Esophagus (tissue), 2 donors: ENCODE measurements at regions not wholly inside any gene's neighbourhood (a gene's known extent, or its start where the extent isn't known, plus 50 kb on each side); places are given as distances from the start of the nearest gene placed in this dataset.

Experiments
- H3K27ac ChIP-seq, 2 donors: one replicate each; pipeline ENCODE4 v1.5.1; 2013; ENCODE audit warnings: low read depth in 2 of 2, mild to moderate bottlenecking in 2 of 2, inconsistent platforms in 1 of 2, low read length in 1 of 2, moderate library complexity in 1 of 2
- H3K27me3 ChIP-seq, 2 donors: one replicate each; pipeline ENCODE4 v1.6.1; 2013; ENCODE audit warnings: low read length in 2 of 2, control low read depth in 1 of 2, mild to moderate bottlenecking in 1 of 2; ENCODE audit not compliant: insufficient read depth in 2 of 2, control insufficient read depth in 1 of 2
- H3K36me3 ChIP-seq, 2 donors: one replicate each; pipeline ENCODE4 v1.6.1; 2013; ENCODE audit warnings: low read length in 1 of 2; ENCODE audit not compliant: control insufficient read depth in 2 of 2, insufficient read depth in 2 of 2
- H3K4me1 ChIP-seq, 2 donors: one replicate each; pipeline ENCODE4 v1.6.1; 2013; ENCODE audit warnings: low read length in 1 of 2; ENCODE audit not compliant: control insufficient read depth in 2 of 2, insufficient read depth in 2 of 2
- H3K4me3 ChIP-seq, 2 donors: one replicate each; pipeline ENCODE4 v1.5.1; 2013; ENCODE audit warnings: low read length in 2 of 2, mild to moderate bottlenecking in 2 of 2, low read depth in 1 of 2, moderate library complexity in 1 of 2
- H3K9me3 ChIP-seq, 2 donors: one replicate each; pipeline ENCODE4 v1.6.1; 2013; ENCODE audit warnings: mild to moderate bottlenecking in 2 of 2, low read depth in 1 of 2, low read length in 1 of 2, moderate library complexity in 1 of 2; ENCODE audit not compliant: control insufficient read depth in 2 of 2, insufficient read depth in 1 of 2
- WGBS, 2 donors: extraction: QIAGEN DNeasy Blood & Tissue Kit; methylation state at CpG; one replicate each; pipeline ENCODE4 v1.1.7; 2013; 5-methylcytosine and 5-hydroxymethylcytosine counted together
- donor health status: healthy with polysubstance abuse.
- donor health status: Bipolar disorder and iron deficiency.

DNA sequence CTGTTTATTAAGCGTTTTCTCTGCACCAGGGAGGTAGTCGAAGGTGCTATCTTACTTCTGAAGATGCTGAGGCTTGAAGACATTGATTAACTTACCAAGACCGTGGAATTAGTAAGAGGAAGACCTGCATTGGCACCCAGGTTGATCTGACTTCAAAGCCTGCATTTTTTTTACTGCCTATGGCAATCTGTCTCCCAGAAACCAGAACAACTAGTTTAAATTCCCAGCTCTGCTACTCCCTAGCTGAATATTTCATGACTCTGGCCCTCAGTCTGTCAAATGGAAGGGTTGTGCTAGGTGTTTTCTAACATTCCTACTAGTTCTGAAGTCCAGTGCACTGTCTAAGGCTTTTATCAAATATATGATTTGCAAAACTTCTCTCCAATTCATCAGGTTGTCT lies 52.0 kb upstream of the GRAMD1B start:
- Histone ChIP-seq H3K4me3 (no peak overlapping the region), H3K36me3 (no peaks in the 10 kb centered on the region), H3K27ac (no peak overlapping the region), H3K4me1 (no peaks in the 10 kb centered on the region), H3K27me3 (no peaks in the 10 kb centered on the region), H3K9me3 (no peaks in the 10 kb centered on the region)
- 52 to 54% methylated on average over 3 of the region's 3 CpGs for WGBS, 2 donors

DNA sequence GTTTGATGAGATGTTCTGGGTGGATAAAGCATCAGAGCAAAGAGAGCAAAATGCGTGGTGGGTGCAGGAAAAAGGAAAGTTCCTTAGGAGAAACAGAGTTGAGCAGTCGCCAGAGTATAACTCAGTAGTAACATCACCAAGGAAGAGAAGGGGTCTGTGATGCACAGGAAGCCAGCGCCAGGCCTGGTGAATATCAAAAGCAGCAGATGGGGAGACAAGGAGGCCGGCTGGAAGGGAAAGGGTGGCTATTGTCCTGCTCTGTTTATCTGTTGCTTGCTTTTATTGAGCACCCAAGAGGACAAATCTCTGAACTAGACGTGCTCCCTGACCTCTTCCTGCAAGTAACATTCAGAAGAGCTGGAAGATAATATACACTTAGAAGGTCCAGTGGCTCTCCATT lies 52.7 kb upstream of the GRAMD1B start:
- H3K36me3 ChIP-seq, result no peaks in the 10 kb centered on the region
- H3K27me3 ChIP-seq, result no peaks in the 10 kb centered on the region
- no peak overlapping the region for H3K4me3 ChIP-seq
- no peak overlapping the region for H3K27ac ChIP-seq
- WGBS, 2 donors, result 63 to 75% methylated on average over 5 of the region's 5 CpGs
- no peaks in the 10 kb centered on the region for H3K9me3 ChIP-seq
- no peaks in the 10 kb centered on the region for H3K4me1 ChIP-seq

DNA sequence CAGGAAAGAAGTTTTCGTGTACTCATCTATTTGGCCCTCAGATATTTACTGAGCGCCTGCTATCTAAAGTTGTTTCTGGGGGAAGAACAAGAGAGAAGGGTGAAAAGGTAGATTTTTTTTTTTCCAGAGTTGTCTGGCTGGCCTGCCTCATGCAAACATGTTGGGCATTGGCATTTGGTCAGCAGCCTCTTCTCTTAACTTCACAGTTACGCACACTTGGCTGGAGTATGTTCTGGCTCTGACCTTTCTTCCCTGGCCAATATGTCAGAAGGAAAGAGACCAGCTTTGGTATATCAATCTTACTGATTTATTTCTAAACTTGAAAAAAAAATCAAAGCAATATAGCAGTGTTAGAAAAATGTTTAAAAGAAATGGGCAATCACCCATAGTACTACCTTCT lies 54.2 kb upstream of the GRAMD1B start:
- no peaks in the 10 kb centered on the region for H3K27me3 ChIP-seq
- H3K36me3 ChIP-seq, result no peaks in the 10 kb centered on the region
- H3K27ac ChIP-seq, result no peak overlapping the region
- no peaks in the 10 kb centered on the region for H3K9me3 ChIP-seq
- no peak overlapping the region for H3K4me3 ChIP-seq
- H3K4me1 ChIP-seq, result no peaks in the 10 kb centered on the region
- 88 to 90% methylated on average over 3 of the region's 3 CpGs for WGBS, 2 donors

DNA sequence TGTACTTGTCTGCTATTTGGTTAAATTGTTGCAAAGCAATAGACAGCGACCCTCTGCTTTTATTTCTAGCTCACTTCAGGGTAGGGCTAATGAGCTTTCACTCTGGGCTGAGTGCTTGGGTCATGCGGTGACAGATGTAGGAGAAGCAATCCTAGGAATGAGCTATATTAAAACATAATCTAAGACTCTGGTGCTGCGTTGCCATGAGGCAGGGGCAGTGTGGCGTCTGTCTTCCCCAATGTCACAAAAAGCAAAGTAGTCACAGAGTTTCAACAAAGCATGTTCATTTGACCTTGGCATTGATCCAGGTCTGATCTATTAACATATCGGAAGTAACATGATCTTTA lies 55.5 kb upstream of the GRAMD1B start:
- H3K9me3 ChIP-seq, result no peaks in the 10 kb centered on the region
- H3K27me3 ChIP-seq, result no peaks in the 10 kb centered on the region
- no peak overlapping the region for H3K27ac ChIP-seq
- H3K36me3 ChIP-seq, result no peaks in the 10 kb centered on the region
- 73 to 85% methylated on average over 5 of the region's 5 CpGs for WGBS, 2 donors
- H3K4me1 ChIP-seq, result no peaks in the 10 kb centered on the region
- H3K4me3 ChIP-seq, result no peak overlapping the region

DNA sequence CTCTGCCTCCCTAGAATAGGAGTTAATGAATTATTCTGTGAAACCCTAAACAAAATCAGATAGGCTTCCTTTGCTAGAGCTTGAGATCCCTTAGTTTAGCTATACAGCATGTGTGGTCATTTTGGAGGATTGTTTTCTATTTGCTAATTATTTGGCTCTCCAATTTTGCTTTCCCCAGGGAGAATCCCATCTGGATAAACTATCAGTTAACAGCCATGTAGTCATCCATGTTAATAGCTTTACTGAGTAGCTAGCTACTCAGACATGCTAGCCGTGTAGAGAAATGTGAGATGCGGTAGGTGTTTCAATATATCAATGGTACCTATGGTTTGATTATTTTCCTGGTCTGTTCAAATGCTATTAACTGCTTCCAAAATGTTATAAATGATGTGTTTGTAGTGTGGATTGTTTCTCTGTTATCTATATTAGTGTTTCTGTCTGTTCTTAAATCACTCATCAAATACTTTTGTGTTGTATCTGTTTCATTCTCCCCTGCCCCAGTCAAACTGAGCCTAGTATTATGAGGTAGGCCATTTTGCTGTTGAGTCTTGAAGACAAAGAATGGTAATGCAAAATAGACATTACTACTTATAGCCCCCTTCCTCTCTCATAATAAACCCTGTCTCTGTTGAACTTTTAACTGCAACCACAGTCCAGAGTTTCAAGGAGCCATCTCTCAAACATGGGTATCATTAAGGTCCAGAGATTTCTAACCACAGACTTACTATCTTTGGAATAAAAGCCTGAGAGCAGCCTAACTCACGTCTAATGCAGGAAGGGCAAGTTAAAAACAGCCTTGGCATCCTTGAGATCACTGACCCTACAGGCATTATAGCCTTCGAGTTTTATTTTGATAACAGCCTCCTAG lies 56.1 kb upstream of the GRAMD1B start:
- Histone ChIP-seq H3K27ac (no peak overlapping the region), H3K9me3 (no peaks in the 10 kb centered on the region), H3K4me3 (no peak overlapping the region), H3K4me1 (no peaks in the 10 kb centered on the region), H3K27me3 (no peaks in the 10 kb centered on the region), H3K36me3 (no peaks in the 10 kb centered on the region)
- WGBS, 2 donors, result 70 to 76% methylated on average over 4 of the region's 4 CpGs

DNA sequence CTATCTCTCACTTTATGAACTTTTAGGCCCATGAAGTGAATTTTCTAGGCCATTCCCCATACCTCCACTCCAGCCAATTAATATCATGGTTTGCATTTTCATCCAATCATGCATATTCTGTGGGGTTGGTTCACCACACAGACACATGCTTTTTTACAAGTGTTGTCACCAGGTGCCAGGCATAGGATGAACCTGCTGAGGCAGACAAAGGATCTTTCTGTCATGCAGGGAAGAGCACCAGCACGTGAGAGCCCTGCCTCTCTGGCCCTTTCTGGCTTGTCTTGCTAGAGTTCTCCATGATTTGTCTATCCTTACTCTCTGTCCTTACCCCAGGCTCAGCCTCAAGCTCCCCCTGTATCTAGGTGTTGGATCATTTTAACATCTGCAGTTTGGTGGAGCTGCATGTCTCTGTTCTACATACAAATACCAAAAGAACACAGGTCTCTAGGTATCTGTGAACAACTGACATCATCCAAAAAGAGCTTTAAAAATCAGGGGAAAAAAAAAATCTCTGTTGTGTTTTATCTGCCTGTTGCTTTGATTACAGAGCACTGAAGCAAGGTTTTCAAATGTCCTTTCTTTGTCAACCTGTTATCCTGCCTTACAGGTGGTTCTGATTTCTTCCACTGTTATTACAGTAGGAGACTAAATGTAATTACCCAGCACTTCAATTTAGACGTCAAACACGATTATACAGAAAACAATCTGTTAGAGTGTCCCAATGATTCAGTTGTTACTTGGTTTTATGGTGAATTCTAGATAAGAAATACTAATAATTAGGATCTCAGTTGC lies 58.4 kb upstream of the GRAMD1B start:
- no peaks in the 10 kb centered on the region for H3K36me3 ChIP-seq
- H3K27ac ChIP-seq, result no peak overlapping the region
- no peak overlapping the region for H3K4me3 ChIP-seq
- H3K9me3 ChIP-seq, result no peaks in the 10 kb centered on the region
- 68 to 80% methylated on average over 3 of the region's 3 CpGs for WGBS, 2 donors
- H3K27me3 ChIP-seq, result no peaks in the 10 kb centered on the region
- no peaks in the 10 kb centered on the region for H3K4me1 ChIP-seq

DNA sequence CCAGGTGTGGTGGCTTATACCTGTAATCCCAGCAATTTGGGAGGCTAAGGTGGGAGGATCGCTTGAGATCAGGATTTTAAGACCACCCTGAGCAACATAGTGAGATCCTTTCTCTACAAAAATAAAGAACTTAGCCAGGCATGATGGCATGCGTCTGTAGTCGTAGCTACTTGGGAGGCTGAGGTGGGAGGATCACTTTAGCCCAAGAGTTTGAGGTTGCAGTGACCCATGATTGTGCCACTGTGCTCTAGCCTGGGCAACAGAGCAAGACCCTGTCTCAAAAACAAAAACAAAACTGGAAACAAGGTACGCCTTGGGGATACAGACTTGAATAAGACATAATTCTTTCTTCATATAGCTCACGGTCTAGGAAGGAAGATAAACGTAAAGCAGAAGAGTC lies 63.1 kb upstream of the GRAMD1B start:
- WGBS, 2 donors, result 85 to 89% methylated on average over 6 of the region's 6 CpGs
- Histone ChIP-seq H3K4me1 (no peaks in the 10 kb centered on the region), H3K36me3 (no peaks in the 10 kb centered on the region), H3K4me3 (no peak overlapping the region), H3K27ac (no peak overlapping the region), H3K27me3 (no peaks in the 10 kb centered on the region), H3K9me3 (no peaks in the 10 kb centered on the region)

DNA sequence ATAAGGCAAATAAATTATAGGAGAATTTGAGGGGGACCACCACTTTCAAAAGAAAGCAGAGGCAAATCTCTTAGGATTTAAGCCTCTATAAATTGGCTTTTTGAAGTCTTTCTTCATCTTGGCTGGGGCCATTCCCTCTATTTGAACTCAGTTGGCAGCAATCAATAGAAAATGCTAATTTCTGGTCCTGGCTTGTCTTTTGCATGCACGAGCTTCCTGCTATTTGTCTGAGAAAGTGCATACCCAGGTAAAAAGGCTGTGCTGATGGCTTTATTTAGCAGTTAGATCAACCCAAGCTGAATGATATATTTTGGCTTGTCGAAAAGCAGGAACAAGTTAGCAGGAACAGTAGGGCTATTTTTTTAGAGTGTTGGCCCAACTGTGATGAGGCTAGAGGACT lies 64.1 kb upstream of the GRAMD1B start:
- WGBS, 2 donors, result 40 to 54% methylated on average over 2 of the region's 2 CpGs
- Histone ChIP-seq H3K4me1 (no peaks in the 10 kb centered on the region), H3K27ac (no peak overlapping the region), H3K36me3 (no peaks in the 10 kb centered on the region), H3K9me3 (no peaks in the 10 kb centered on the region), H3K4me3 (no peak overlapping the region), H3K27me3 (no peaks in the 10 kb centered on the region)

DNA sequence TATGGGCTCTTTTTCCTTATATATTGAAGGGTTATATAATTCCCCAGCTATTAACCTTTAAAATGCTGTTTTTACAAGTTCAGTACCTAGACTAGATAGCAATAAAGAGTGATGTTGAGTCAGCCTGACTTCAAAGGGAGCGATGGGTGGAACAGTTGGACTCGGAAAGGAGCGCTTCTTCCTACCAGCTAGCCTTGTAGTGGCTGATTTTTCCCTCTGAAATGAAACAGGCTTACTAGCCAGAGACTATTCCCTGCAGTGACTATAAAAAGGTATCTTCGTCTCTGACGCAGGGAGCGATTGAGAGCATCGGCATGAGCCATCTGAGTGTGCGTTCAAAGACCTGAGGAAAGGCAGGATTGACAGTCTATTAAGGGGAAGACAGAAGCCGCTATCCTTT lies 66.0 kb upstream of the GRAMD1B start:
- 88 to 90% methylated on average over 9 of the region's 9 CpGs for WGBS, 2 donors
- Histone ChIP-seq H3K36me3 (no peaks in the 10 kb centered on the region), H3K27me3 (peaks cover 0 to 8% of the 10 kb centered on the region in 2 donors), H3K9me3 (no peaks in the 10 kb centered on the region), H3K4me1 (no peaks in the 10 kb centered on the region), H3K27ac (no peak overlapping the region), H3K4me3 (no peak overlapping the region)

DNA sequence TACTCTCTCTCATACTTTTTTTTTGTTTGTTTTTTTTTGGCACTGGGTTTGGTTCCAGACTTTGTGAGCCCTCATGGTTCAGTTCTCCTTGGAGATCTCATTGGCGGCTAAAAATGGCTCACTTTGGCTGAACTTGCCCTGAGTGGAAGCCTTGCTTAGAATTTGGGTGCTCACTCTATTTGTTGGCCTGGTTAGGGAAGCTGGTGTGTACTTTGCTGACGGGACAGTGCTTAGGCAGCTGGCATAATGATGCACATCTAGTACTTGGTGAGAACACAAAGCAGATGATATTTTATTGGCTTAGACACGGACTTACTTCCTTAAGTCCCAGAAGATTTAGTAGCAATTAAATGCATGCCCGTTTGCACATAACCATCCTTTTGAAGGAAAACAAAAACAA lies 66.5 kb upstream of the GRAMD1B start:
- WGBS, 2 donors, result 38 to 47% methylated on average over 4 of the region's 4 CpGs
- H3K27me3 ChIP-seq, result peaks cover 0 to 8% of the 10 kb centered on the region in 2 donors
- no peak overlapping the region for H3K4me3 ChIP-seq
- no peaks in the 10 kb centered on the region for H3K4me1 ChIP-seq
- no peaks in the 10 kb centered on the region for H3K36me3 ChIP-seq
- no peaks in the 10 kb centered on the region for H3K9me3 ChIP-seq
- no peak overlapping the region for H3K27ac ChIP-seq
